Peyer's patch (tissue), 4 donors: ENCODE measurements at regions not wholly inside any gene's neighbourhood (a gene's known extent, or its start where the extent isn't known, plus 50 kb on each side); places are given as distances from the start of the nearest gene placed in this dataset.

Experiments
- POLR2A ChIP-seq, 2 donors: fragments of 450-650 bp; IDR thresholded peaks; one replicate each; pipeline ENCODE4 v1.5.1; 2017; ENCODE audit warnings: antibody characterized with exemption in 2 of 2, mild to moderate bottlenecking in 2 of 2, moderate library complexity in 2 of 2
- TF ChIP-seq, protein P1 (sequence below), 6 experiments: fragments of 450-650 bp in 4 of 6; fragments of 200-600 bp in 2 of 6; sonication (generic) in 1 of 6; IDR thresholded peaks; one replicate each; pipeline ENCODE4 v1.5.1; 2017 to 2019; ENCODE audit warnings: antibody characterized with exemption in 6 of 6, mild to moderate bottlenecking in 3 of 6, moderate library complexity in 1 of 6

DNA sequence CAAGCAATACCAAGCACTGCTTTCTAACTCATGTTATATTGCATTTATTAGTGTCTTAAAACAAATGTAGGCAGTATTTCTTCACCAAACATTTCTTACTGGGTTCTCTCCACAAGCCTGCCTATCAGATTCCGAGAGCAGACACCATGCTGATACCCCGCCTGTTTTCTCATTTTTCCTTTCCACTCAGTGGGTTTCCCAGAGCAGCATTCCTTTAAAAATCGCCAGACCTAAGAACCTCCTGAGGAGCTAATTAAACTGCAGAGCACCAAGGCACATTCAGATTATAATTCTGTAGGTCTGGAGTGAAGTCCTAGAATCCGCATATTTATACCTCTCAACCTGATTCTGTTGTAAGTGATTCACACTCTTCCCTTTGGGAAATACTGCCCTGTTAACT, 405.6 kb downstream of the TNS1 start:
- TF ChIP-seq, protein P1, sequence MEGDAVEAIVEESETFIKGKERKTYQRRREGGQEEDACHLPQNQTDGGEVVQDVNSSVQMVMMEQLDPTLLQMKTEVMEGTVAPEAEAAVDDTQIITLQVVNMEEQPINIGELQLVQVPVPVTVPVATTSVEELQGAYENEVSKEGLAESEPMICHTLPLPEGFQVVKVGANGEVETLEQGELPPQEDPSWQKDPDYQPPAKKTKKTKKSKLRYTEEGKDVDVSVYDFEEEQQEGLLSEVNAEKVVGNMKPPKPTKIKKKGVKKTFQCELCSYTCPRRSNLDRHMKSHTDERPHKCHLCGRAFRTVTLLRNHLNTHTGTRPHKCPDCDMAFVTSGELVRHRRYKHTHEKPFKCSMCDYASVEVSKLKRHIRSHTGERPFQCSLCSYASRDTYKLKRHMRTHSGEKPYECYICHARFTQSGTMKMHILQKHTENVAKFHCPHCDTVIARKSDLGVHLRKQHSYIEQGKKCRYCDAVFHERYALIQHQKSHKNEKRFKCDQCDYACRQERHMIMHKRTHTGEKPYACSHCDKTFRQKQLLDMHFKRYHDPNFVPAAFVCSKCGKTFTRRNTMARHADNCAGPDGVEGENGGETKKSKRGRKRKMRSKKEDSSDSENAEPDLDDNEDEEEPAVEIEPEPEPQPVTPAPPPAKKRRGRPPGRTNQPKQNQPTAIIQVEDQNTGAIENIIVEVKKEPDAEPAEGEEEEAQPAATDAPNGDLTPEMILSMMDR (IDR thresholded peaks at IDR 0.05), result no peak
- TF ChIP-seq POLR2A (IDR thresholded peaks at IDR 0.05), result no peak
